Liver (tissue), 8 donors: ENCODE measurements at regions not wholly inside any gene's neighbourhood (a gene's known extent, or its start where the extent isn't known, plus 50 kb on each side); places are given as distances from the start of the nearest gene placed in this dataset.

Source experiments
- DNase-seq: peaks from one replicate; pipeline ENCODE4 v3.0.0-alpha.2; 2017; ENCODE audit warnings: low spot score
- H3K27ac ChIP-seq, 2 donors: one replicate each; pipeline ENCODE4 v1.7.0; 2013; ENCODE audit warnings: inconsistent platforms in 2 of 2, low read length in 2 of 2, control low read depth in 1 of 2, low read depth in 1 of 2, mild to moderate bottlenecking in 1 of 2
- H3K27me3 ChIP-seq, 4 donors: one replicate each; pipeline versions ENCODE4 v1.6.1 to v1.7.0; 2013; ENCODE audit warnings: low read length in 3 of 4, inconsistent platforms in 1 of 4, mild to moderate bottlenecking in 1 of 4, moderate library complexity in 1 of 4; ENCODE audit not compliant: control insufficient read depth in 4 of 4, insufficient read depth in 4 of 4
- H3K36me3 ChIP-seq, 4 donors: one replicate each; pipeline versions ENCODE4 v1.6.1 to v1.7.0; 2013; ENCODE audit warnings: low read length in 3 of 4, mild to moderate bottlenecking in 3 of 4, low read depth in 1 of 4, moderate library complexity in 1 of 4; ENCODE audit not compliant: control insufficient read depth in 4 of 4, insufficient read depth in 3 of 4
- H3K4me1 ChIP-seq, 4 donors: one replicate each; pipeline versions ENCODE4 v1.6.1 to v1.7.0; 2013; ENCODE audit warnings: low read length in 3 of 4, mild to moderate bottlenecking in 3 of 4, moderate library complexity in 1 of 4; ENCODE audit not compliant: control insufficient read depth in 4 of 4, insufficient read depth in 4 of 4
- H3K4me3 ChIP-seq, 3 donors: one replicate each; pipeline versions ENCODE4 v1.6.1 to v1.7.0; 2013; ENCODE audit warnings: low read length in 3 of 3, control low read depth in 1 of 3, low read depth in 1 of 3, mild to moderate bottlenecking in 1 of 3
- H3K9ac ChIP-seq, 2 donors: one replicate each; pipeline ENCODE4 v1.7.0; 2013; ENCODE audit warnings: low read length in 2 of 2, mild to moderate bottlenecking in 2 of 2, moderate library complexity in 2 of 2, control low read depth in 1 of 2, low read depth in 1 of 2
- H3K9me3 ChIP-seq, 4 donors: one replicate each; pipeline versions ENCODE4 v1.6.1 to v1.7.0; 2013; ENCODE audit warnings: low read length in 3 of 4; ENCODE audit not compliant: control insufficient read depth in 4 of 4
- EGR1 ChIP-seq, 2 donors: IDR thresholded peaks; 2 replicates each; pipeline ENCODE4 v1.6.1; 2016 to 2018; ENCODE audit warnings: antibody characterized with exemption in 2 of 2, low read depth in 2 of 2
- FOXA1 ChIP-seq: IDR thresholded peaks from 2 replicates; pipeline ENCODE4 v1.6.1; 2016; ENCODE audit warnings: antibody characterized with exemption
- FOXA2 ChIP-seq: IDR thresholded peaks from 2 replicates; pipeline ENCODE4 v1.6.1; 2016; ENCODE audit warnings: antibody characterized with exemption
- GABPA ChIP-seq, 2 donors: IDR thresholded peaks in 1 of 2; conservative IDR thresholded peaks in 1 of 2; 2 replicates each; pipeline ENCODE4 v1.6.1; 2016; ENCODE audit warnings: antibody characterized with exemption in 2 of 2, mild to moderate bottlenecking in 1 of 2, moderate library complexity in 1 of 2
- HNF4A ChIP-seq, 2 donors: conservative IDR thresholded peaks; 2 replicates each; pipeline ENCODE4 v1.6.1; 2016; ENCODE audit warnings: antibody characterized with exemption in 2 of 2, mild to moderate bottlenecking in 2 of 2
- HNF4G ChIP-seq: IDR thresholded peaks from 2 replicates; pipeline ENCODE4 v1.6.1; 2016; ENCODE audit warnings: antibody characterized with exemption
- JUND ChIP-seq, 2 donors: IDR thresholded peaks; 2 replicates each; pipeline ENCODE4 v1.6.1; 2016; ENCODE audit warnings: antibody characterized with exemption in 2 of 2
- NR2F2 ChIP-seq: IDR thresholded peaks from 2 replicates; pipeline ENCODE4 v1.6.1; 2016; ENCODE audit warnings: antibody characterized with exemption
- RAD21 ChIP-seq, 2 donors: IDR thresholded peaks; 2 replicates each; pipeline ENCODE4 v1.6.1; 2016; ENCODE audit warnings: antibody characterized with exemption in 2 of 2, mild to moderate bottlenecking in 2 of 2
- RXRA ChIP-seq, 2 donors: IDR thresholded peaks; 2 replicates each; pipeline ENCODE4 v1.6.1; 2017 to 2018; ENCODE audit warnings: antibody characterized with exemption in 2 of 2, mild to moderate bottlenecking in 1 of 2
- SP1 ChIP-seq: IDR thresholded peaks from 2 replicates; pipeline ENCODE4 v1.6.1; 2018; ENCODE audit warnings: antibody characterized with exemption, mild to moderate bottlenecking
- YY1 ChIP-seq: IDR thresholded peaks from 2 replicates; pipeline ENCODE4 v1.6.1; 2016; ENCODE audit warnings: antibody characterized with exemption, mild to moderate bottlenecking
- WGBS: extraction: QIAGEN DNeasy Blood & Tissue Kit; methylation state at CpG from one replicate; pipeline ENCODE4 v1.1.7; 2013; 5-methylcytosine and 5-hydroxymethylcytosine counted together
- TF ChIP-seq, protein P1 (sequence below): fragments of 150-350 bp; IDR thresholded peaks from 2 replicates; pipeline ENCODE4 v1.5.1; 2017; ENCODE audit warnings: improper control_type of control experiment, low read depth, low read length; ENCODE audit not compliant: missing input control
- TF ChIP-seq, protein P2 (sequence below): IDR thresholded peaks from 2 replicates; pipeline ENCODE4 v1.6.1; 2016; ENCODE audit warnings: antibody characterized with exemption
- TF ChIP-seq, protein P3 (sequence below): IDR thresholded peaks from 2 replicates; pipeline ENCODE4 v1.6.1; 2016; ENCODE audit warnings: antibody characterized with exemption, mild to moderate bottlenecking
- TF ChIP-seq, protein P4 (sequence below): IDR thresholded peaks from 2 replicates; pipeline ENCODE4 v1.6.1; 2016; ENCODE audit warnings: antibody characterized with exemption
- donor health status: healthy.
- donor health status: healthy.
- donor health status: healthy.
- donor health status: healthy.
- donor health status: healthy.

DNA sequence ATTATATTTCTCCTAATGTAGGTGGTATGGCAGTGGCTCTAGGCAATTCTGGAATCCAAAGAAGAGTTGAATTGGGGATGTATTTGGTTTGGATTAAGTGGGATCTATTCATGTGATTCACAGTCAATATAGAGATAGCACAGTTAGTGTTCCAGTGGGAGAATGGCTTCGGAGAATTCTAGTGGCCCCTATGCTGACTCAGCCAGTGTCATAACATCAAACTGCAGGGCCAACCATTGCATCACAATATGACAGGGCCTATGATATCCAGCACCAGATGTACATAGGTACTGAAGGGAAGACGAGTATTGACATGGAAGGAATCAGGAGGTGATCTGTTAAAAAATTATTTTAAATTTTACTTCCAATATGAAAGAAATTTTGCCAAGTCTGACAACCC is 302.8 kb upstream of the UBE2E2 start:
- H3K27me3 ChIP-seq: no peaks in the 10 kb centered on the region
- H3K9ac ChIP-seq: no peak overlapping the region
- no peak overlapping the region for H3K4me3 ChIP-seq
- no peak for DNase-seq
- H3K27ac ChIP-seq: no peak overlapping the region
- H3K9me3 ChIP-seq: no peaks in the 10 kb centered on the region
- no peaks in the 10 kb centered on the region for H3K36me3 ChIP-seq
- WGBS: 83% methylated on average over 2 of the region's 2 CpGs
- TF ChIP-seq JUND (IDR thresholded peaks at IDR 0.05): no peak
- no peak for TF ChIP-seq FOXA1
- TF ChIP-seq, protein P1, sequence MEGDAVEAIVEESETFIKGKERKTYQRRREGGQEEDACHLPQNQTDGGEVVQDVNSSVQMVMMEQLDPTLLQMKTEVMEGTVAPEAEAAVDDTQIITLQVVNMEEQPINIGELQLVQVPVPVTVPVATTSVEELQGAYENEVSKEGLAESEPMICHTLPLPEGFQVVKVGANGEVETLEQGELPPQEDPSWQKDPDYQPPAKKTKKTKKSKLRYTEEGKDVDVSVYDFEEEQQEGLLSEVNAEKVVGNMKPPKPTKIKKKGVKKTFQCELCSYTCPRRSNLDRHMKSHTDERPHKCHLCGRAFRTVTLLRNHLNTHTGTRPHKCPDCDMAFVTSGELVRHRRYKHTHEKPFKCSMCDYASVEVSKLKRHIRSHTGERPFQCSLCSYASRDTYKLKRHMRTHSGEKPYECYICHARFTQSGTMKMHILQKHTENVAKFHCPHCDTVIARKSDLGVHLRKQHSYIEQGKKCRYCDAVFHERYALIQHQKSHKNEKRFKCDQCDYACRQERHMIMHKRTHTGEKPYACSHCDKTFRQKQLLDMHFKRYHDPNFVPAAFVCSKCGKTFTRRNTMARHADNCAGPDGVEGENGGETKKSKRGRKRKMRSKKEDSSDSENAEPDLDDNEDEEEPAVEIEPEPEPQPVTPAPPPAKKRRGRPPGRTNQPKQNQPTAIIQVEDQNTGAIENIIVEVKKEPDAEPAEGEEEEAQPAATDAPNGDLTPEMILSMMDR: no peak
- TF ChIP-seq, protein P2, sequence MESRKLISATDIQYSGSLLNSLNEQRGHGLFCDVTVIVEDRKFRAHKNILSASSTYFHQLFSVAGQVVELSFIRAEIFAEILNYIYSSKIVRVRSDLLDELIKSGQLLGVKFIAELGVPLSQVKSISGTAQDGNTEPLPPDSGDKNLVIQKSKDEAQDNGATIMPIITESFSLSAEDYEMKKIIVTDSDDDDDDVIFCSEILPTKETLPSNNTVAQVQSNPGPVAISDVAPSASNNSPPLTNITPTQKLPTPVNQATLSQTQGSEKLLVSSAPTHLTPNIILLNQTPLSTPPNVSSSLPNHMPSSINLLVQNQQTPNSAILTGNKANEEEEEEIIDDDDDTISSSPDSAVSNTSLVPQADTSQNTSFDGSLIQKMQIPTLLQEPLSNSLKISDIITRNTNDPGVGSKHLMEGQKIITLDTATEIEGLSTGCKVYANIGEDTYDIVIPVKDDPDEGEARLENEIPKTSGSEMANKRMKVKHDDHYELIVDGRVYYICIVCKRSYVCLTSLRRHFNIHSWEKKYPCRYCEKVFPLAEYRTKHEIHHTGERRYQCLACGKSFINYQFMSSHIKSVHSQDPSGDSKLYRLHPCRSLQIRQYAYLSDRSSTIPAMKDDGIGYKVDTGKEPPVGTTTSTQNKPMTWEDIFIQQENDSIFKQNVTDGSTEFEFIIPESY: no peak
- no peak for TF ChIP-seq YY1
- no peak for TF ChIP-seq HNF4A (conservative IDR thresholded peaks at IDR 0.05)
- TF ChIP-seq FOXA2: no peak
- TF ChIP-seq, protein P3, sequence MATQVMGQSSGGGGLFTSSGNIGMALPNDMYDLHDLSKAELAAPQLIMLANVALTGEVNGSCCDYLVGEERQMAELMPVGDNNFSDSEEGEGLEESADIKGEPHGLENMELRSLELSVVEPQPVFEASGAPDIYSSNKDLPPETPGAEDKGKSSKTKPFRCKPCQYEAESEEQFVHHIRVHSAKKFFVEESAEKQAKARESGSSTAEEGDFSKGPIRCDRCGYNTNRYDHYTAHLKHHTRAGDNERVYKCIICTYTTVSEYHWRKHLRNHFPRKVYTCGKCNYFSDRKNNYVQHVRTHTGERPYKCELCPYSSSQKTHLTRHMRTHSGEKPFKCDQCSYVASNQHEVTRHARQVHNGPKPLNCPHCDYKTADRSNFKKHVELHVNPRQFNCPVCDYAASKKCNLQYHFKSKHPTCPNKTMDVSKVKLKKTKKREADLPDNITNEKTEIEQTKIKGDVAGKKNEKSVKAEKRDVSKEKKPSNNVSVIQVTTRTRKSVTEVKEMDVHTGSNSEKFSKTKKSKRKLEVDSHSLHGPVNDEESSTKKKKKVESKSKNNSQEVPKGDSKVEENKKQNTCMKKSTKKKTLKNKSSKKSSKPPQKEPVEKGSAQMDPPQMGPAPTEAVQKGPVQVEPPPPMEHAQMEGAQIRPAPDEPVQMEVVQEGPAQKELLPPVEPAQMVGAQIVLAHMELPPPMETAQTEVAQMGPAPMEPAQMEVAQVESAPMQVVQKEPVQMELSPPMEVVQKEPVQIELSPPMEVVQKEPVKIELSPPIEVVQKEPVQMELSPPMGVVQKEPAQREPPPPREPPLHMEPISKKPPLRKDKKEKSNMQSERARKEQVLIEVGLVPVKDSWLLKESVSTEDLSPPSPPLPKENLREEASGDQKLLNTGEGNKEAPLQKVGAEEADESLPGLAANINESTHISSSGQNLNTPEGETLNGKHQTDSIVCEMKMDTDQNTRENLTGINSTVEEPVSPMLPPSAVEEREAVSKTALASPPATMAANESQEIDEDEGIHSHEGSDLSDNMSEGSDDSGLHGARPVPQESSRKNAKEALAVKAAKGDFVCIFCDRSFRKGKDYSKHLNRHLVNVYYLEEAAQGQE: no peak
- TF ChIP-seq RAD21 (IDR thresholded peaks at IDR 0.05): no peak
- no peak for TF ChIP-seq RXRA (IDR thresholded peaks at IDR 0.05)
- no peaks in the 10 kb centered on the region for H3K4me1 ChIP-seq

DNA sequence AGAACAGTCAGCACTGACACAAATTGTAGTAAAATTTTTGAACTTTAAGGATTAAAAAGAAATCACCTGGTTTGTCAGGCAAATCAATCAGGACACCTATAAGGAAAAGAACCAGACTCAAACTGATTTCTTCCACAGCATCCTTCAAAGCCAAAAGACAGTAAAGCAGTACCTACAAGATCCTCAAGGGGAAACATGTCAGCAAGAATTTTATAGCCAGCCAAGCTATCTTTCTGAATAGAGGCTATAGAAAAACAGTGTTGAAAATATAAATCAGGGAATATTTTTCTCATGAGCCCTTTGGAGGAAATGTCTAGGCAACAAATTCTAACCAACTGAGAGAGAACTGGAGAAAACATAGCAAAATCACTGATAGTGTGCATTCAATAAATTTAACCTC is 301.4 kb upstream of the UBE2E2 start:
- no peaks in the 10 kb centered on the region for H3K4me1 ChIP-seq
- TF ChIP-seq JUND (IDR thresholded peaks at IDR 0.05) (no peak), HNF4A (conservative IDR thresholded peaks at IDR 0.05) (no peak), GABPA (IDR thresholded peaks at IDR 0.05 in 1 of 2, conservative IDR thresholded peaks at IDR 0.05 in 1 of 2) (no peak), FOXA2 (no peak), HNF4G (no peak), NR2F2 (no peak), FOXA1 (no peak), RXRA (IDR thresholded peaks at IDR 0.05) (no peak), YY1 (no peak), SP1 (no peak), RAD21 (IDR thresholded peaks at IDR 0.05) (no peak), EGR1 (IDR thresholded peaks at IDR 0.05; ENCODE audit: low read depth in 2 of 2) (no peak)
- TF ChIP-seq, protein P2: no peak
- TF ChIP-seq, protein P4, sequence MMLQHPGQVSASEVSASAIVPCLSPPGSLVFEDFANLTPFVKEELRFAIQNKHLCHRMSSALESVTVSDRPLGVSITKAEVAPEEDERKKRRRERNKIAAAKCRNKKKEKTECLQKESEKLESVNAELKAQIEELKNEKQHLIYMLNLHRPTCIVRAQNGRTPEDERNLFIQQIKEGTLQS: no peak
- TF ChIP-seq, protein P1: no peak
- TF ChIP-seq, protein P3: no peak
- H3K9me3 ChIP-seq: no peaks in the 10 kb centered on the region
- no peak overlapping the region for H3K27ac ChIP-seq
- H3K36me3 ChIP-seq: no peaks in the 10 kb centered on the region
- DNase-seq: no peak
- H3K27me3 ChIP-seq: no peaks in the 10 kb centered on the region
- no peak overlapping the region for H3K9ac ChIP-seq
- H3K4me3 ChIP-seq: no peak overlapping the region
